ENCODE measurements at regions not wholly inside any gene's neighbourhood (a gene's known extent, or its start where the extent isn't known, plus 50 kb on each side); places are given as distances from the start of the nearest gene placed in this dataset.
"Not testable (repeated sequence)": the region's sequence is repeated elsewhere in the genome, so short reads cannot be mapped to it uniquely, and the experiment has no call there.

DNA sequence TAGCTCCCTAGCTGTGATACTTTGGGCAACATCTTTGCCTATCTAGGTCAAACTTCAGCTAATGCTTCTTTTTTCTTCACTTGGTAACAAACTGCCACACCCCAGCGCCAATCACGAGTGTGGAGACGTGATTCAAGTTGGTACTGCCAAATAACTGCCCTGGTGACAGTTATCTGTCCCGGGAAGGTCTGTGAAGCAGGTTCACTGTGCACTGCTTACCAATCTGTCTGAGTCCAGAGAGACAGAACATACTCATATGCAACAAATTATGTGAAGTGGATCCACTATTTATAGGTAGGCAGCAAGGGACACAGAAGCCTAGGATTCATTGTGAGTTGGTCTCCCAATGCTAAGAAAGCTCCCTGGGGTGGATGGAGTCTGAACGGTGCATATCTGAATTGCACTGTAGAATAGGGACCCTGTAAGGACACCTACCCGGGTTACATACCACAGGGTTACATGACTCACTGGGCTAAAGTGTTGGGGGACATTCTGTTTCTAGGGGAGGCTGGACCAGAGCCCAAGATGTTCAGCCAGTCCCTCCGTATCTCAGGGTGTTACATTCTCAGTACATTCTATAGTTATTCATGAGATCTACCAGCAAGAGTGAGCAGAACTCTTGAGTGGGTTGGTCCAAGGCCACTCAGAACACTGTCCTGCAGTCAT lies 95.4 kb upstream of the STC2 start:
- no peak for DNase-seq (ENCODE audit: low spot score)

DNA sequence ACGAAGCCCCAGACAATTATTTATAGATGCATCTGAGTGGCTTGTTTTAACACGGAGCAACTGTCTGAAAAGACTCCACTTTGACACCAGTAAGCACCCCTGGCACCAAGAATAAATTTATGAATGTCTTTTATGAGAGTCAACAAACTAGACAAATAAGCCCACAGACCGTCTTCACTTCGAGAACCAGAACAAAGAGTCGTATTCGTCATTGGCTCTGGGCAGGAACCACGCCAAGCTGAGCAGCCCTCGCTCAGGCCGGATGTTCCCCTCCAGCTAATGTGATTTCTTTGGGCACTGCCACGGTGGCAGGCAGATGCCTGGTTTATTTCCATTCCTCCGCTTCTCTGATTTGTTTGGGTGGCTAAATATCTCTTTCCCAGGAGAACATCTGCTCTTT lies 91.9 kb upstream of the STC2 start:
- DNase-seq (ENCODE audit: low spot score), result no peak

DNA sequence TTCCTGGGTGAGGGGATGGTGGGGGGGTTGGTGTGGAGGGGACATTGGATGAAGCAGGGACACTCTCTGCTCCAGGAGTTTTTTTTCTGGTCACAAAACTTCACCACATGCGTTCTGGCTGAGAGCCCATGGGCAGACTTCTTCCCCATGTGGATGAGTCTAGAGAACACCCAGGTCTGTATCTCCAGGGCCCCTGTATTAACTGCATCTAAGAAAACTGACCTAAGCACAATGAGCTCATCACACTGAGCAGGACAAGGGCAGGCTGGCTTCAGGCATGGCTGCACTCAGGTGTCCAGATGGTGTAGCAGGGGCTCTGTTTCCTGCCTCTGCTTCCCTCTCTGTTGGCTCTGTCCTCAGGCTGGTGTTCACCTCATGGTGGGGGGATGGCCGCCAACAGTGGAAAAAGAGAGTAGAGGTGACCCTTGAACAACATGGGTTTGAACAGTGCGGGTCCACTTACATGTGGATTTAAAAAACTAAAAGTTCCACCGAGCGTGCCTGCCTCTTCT lies 85.3 kb upstream of the STC2 start:
- no peak for DNase-seq (ENCODE audit: low spot score)

DNA sequence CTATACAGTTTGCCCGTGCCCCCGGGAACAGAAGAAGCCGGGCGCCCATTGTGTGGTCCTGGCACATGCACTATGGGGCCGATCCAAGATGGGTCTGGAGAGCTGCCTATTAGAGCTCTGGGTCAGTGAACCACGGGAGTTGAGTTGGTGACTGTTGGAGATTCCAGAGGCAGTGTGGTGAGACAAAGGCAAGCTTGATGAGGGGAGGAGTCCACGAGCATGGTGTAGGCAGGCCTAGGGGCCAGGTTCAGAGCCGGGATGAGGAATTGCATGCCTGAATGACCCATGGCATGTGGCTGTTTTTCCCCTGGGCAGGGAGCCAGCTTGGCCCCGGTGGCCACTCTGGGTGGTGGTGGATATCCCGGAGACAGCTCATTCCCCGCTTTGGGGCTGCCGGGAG lies 84.4 kb upstream of the STC2 start:
- DNase-seq (ENCODE audit: low spot score), result no peak

DNA sequence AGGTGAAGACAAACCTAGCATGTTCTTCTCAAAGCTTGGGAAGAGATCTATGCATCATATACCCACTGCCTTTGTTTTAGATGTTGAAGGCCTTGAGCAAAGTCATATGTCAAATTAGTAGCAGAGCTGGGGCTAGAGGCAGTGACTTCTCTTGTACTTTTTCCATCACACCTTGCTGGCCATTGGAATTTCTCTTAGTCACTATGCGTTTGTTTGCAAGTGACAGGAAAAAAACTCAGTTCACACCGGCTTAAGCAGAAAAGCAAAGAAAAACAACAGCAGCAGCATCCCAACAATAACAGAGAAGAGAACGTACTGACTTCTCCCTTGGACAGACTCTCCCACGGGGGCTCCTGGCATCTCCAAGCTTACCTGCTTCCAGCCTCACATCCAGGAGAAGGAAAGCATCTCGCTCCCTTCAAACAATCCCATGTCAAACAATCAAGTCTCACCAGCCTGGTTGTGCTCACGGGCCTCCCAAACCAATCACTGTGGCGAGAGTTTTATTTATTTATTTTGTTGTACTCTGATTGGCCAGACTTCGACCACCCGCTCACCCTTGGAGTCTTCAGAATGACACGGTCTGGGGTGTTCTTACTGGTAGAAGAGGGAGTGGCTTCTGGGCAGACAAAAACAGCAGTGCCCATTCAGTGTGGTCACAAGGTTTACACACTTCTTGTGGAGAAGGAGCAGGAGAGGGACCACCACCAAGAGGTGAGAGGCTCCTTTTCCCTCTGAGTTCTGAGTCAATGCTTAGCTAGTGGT lies 83.8 kb upstream of the STC2 start:
- no peak for DNase-seq (ENCODE audit: low spot score)

DNA sequence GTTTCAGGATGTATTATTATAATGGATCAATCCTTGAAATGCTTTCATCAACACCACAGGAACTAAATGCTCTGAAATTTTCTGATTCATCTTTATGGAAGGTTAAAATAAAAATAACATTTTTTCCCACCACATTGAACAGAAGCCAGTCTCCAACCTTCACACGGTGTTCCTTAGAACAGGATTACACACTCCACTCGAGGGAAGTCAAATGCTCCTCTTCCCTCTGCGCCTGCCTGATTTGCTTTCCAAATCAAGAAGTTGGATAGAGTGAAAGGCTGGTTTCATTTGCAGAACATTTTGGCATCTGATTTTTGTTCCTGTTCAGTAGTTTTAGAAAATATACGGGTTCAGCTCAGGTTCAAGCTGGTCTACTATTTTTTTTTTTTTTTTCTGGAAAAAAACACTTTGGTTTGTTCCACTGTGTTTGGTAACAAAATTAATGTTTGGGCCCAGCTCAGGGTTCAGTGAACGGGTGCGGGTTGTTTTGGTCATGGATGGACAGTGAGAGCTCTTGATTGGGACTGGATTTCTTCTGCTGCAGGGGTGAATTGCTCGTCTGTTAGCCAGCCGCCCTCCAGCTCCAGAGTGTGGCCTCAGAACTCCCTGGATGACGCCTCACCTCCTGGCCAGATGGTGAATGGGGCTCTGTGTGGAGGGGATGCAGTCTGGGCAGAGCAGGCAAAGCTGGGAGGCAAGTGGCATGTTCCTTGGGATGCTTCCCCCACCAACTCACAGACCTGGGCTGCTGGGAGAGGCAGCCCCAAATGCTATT lies 82.4 kb upstream of the STC2 start:
- DNase-seq (ENCODE audit: low spot score), result no peak

DNA sequence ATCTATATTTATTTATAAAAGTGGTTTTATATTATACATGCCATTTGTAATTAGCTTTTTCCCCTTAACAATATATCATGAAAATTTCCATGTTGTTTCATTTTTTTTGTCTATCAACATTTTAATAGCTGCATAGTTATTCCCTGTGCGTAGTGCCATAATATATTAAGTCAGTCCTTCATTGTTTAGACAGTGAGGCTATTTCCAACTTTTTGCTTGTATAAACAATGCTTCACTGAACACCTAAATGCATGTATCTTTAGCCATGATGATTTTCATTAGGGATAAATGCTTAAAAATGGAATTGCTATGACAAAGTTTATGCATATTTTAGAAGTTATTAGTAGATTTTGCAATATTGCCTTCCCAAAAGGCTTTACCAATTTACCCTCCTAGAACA lies 80.7 kb upstream of the STC2 start:
- DNase-seq (ENCODE audit: low spot score), result no peak

DNA sequence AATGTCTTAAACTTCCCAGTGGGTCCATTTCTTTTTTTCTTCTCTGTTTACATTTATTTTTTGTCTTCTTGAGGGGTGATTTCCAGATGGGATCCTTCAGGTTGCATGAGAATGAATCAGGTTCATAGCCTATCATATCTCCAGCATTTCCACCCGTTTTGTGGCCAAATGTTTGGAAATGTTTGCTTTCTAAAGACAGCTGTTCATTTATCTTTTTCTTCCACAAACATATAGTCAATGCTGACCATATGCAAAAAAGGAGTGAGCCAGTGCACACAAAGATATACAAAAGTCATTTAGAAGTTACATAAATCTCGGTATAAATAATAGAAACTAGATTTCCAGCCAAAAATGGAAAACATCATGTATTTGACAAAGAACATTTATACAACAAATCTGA lies 71.6 kb upstream of the STC2 start:
- no peak for DNase-seq (ENCODE audit: low spot score)

DNA sequence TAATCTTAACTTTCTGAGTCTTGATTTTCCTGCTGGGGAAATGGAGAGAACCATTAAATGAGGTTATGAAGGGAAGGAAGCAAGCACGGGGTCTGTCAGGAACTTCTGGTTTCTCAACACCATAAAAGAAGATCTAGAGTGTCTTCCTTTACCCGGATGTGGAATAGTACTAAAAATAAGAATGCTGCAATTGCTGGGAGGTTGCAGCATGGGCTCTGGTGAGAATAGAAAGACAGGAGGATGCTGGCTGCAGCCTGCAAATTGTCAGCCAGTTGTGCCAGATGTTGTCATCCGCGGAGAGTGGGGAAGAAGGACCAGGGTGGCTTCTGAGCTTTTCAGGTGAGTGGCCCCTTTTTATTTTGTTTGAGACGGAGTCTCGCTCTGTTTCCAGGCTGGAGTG lies 69.3 kb upstream of the STC2 start:
- DNase-seq (ENCODE audit: low spot score), result no peak

DNA sequence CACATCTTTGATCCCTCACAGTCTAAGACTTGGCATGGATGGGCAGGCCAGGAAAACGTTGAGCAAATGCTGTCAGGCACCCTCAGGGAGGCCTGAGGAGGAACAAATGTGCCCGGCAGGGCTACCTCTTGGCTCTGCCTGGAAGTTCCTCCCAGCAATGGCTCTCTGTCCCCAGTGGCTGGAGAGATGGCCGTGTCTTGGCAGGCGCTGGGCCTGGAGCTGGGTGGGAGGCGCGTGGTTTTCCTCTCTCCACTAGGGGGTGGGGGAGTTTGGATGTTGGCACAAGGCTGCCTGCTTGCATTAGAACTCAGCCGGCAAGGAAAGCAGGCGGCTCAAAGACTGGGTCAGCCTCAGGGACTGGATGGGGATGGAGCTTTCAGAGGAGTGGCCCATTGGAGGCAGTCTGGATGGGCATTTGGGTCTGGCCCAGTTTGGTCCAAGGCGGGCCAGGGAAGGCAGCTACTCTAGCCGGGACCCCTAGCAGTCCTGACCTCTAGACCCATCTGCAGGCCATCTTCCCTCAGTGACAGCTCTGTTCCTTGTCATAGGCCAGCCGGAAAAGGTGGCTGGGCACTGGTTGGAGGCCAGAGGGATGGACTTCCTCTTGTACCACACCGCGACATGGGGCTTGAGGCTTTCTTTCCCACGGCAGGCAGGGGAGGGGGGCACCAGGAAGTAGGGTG lies 68.2 kb upstream of the STC2 start:
- DNase-seq (ENCODE audit: low spot score), result no peak

DNA sequence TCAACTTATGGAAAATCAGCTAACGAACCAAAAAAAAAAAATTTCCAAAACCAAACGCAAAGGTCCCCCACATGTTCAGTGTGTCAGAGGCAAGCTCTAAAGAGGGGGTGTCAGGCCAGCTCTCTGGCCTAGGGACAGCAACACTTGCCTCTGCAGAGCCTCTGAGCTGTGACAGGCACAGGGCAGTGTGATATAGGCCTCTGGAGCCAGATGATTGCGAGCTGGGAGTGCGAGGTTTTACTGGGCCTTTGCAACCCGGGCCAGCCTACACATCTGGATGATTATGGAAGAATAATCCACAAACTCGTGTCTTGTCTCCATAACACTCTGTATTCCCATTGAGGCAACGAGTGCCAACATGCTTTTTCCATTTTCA lies 67.7 kb upstream of the STC2 start:
- no peak for DNase-seq (ENCODE audit: low spot score)

DNA sequence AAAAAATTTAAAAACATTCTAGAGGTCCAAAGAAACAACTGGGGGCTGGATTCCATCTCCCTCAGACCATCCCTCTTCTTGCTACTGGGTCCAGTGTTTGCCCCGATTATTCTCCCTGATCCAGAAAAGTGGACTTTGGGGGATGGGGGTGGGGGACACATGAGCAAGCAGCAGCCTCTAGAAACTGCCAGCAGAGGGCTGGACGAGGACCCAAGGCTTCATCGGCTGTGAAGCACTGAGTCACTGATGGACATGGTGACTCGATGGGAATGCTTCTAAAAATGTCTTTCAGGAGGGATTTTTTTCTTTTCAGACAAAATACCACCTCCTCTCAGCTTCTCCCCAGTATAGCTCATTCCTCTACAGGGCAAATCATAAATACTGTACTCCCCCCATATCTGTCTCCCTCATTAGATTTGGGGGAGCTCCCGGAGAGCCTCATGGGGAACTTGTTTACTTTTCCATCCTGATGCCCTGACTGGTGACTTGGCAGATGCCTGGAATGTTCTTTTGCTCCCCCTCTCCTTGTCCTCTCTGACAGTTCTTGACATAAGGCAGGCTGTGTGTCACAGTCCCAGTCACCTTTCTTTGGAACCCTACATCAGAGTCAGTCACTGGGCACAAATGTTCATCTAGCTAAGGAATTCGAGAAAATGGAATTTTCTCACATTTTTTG lies 67.2 kb upstream of the STC2 start:
- DNase-seq (ENCODE audit: low spot score), result no peak

DNA sequence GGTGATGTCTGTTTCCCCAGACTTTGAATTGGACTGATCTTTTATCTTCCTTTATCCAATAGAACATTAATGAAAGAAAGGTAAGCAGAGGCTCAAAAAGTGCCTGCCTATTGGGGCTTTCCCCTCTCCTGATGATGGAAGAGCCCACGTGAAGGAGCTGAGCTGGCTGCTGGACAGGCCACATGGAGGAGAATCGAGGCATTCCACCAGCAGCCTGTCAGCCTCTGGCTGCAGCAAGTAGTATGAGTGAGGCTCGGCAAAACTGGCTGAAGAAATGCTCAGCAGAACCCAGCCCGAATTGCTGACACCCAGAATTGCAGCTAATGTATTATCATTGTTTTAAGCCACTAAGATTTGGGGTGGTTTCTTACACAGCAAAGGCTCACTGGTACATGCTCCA lies 66.5 kb upstream of the STC2 start:
- DNase-seq (ENCODE audit: low spot score), result no peak

DNA sequence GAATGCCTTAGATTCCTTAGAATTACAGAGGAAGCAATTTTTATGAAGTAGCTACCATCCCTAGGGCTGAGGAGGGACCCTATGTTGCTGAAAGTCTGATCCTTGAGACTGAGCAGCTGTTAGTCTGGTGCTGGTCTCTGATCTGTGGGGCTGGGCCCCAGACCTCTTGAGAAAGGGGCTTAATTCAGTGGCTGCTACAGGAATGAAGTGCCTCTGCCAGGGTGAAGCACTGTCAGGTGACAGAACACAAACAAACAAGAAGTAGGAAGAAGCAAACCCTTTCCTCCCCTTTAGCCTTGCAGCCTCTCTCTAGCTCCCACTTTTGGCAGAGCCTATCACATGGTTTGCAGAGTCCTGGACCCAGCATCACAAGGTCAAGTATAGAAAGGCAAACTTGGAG lies 64.0 kb upstream of the STC2 start:
- DNase-seq (ENCODE audit: low spot score), result no peak

DNA sequence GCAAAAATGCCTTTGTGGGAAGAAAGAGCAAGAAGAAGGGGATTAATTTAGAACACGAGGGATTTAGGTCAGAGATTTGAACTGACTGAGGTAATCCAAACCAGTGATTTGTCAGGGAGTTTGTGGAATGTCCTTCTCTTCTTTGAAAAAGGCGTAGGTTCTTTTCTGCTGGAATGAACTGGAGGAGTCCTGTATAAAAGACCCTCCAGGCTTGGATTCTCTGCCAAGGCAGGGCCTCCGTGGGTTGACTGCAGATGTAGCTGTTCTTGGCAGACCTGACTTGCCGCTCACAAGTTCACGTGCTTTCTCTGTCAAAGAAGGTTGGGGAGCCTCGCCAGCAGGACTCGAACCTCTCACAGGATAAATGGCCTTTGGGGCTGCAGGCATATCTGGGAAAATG lies 62.8 kb upstream of the STC2 start:
- DNase-seq (ENCODE audit: low spot score), result no peak

DNA sequence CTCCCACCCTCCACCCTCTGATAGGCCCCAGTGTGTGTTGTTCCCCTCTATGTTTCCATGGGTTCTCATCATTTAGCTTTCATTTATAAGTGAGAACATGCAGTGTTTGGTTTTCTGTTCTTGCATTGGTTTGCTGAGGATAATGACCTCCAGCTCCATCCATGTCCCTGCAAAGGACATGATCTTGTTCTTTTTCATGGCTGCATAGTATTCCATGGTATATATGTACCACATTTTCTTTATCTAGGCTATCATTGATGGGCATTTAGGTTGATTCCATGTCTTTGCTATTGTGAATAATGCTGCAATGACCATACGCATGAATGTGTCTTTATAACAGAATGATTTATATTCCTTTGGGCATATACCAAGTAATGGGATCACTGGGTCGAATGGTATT lies 59.1 kb upstream of the STC2 start:
- not testable (repeated sequence) for DNase-seq (ENCODE audit: low spot score)

DNA sequence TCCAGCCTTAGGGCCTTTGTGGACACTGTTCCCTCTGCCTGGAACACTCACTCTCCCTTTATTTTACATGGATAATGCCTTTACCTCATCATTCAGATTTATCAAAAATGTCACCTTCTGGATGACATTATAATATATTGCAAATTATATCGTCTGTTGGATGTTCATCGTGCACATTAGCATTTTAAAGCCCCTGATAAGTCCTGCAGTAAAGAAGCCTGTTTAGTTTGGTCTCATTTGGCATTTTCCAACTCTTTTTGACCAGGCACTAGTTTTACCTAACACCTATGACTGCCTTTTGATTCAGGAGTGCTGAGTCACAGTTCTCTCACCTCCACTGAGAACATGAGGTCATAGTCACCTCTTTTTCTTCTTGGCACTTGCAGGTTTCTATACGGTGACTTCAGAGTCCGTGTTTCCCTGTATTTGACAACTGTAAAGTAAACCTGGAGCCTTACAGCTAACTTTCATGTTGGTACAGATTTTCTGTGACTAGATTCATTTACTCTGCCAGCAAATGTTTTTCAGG lies 57.7 kb upstream of the STC2 start:
- no peak for DNase-seq (ENCODE audit: low spot score)

DNA sequence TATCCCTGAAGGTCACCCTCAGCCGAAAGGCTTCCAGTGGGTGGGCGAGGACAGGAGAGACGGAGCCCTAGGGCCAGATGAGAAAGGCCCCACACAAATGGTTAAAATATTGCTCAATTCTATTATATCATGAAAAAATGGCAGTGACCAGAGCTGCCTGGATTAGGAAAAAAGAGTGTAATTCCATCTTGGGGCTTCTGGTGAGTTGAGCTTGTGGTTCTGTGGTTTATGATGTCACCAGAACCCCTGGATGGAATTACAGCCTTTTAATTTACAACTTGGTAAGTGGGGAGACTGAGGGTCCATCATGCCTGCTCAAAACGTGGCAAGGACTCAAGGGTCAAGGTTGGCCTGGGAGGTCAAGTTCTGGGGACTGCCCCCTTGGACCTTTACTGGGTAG lies 55.5 kb upstream of the STC2 start:
- no peak for DNase-seq (ENCODE audit: low spot score)

DNA sequence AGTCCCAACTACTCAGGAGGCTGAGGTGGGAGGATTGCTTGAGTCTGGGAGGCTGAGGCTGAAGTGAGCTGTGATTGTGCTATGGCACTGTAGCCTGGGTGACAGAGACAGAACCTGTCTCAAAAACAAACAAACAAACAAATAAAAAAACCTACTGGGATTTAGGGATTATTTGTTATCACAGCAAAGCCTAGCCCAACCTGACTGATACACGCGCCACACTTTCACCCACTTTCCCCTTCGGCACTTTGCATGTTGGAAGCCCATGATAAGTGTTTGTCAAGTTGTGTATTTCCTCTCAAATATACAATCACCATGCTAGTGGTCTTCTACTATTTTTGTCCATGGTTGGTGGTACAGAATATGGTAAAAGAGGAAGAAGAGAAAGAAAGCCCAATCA lies 50.5 kb upstream of the STC2 start:
- DNase-seq (ENCODE audit: low spot score), result no peak
